NCI-H1105 treated with DMSO at 0.1 percent for 48 hours (cell line): ENCODE measurements at regions not wholly inside any gene's neighbourhood (a gene's known extent, or its start where the extent isn't known, plus 50 kb on each side); places are given as distances from the start of the nearest gene placed in this dataset.
"Not testable (repeated sequence)": the region's sequence is repeated elsewhere in the genome, so short reads cannot be mapped to it uniquely, and the experiment has no call there.

Experiments
- DNase-seq: peaks from one replicate; lab custom pipeline; 2025; lab: John Stamatoyannopoulos, UW

- DNase-seq: peak; percentile 43
Observed at GRCh38 chr2:116510117-116510671, 1304.3 kb upstream of the DDX18 start.

DNA sequence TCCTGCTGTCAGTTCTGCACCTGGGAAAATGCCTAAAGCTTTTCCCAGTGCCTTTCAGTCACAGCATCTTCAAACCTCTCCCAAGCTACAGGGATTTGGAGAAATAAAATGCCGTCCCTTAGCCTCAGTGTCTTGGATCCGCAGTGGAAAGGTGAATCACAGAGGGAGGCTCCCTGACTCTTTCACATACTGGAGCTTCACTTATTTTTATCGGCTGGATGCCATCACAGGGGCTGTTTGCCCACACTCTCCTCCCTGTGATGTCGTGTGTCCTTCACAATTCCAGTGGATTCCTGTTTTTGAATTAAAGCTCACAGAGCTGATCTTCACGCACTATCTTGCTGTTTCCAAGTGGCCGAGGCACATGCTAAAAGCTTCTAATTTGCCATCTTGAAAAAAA, 1303.1 kb upstream of the DDX18 start:
- no peak for DNase-seq

DNA sequence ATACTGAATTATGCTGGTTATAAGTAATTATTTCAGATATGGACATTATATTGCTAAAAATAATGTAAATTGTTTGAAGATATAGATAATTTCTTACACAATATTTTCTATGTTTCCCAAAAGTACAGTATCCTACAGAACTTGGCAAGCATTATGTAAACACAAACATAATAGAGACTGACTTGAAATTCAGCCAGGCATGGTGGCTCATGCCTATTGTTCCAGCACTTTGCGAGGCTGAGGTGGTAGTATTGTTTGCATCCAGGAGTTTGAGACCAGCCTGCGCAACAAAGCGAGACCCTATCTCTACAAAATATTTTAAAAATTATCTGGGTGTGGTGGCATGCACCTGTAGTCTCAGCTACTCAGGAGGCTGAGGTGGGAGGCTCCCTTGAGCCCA, 1300.5 kb upstream of the DDX18 start:
- peak; percentile 65 for DNase-seq

DNA sequence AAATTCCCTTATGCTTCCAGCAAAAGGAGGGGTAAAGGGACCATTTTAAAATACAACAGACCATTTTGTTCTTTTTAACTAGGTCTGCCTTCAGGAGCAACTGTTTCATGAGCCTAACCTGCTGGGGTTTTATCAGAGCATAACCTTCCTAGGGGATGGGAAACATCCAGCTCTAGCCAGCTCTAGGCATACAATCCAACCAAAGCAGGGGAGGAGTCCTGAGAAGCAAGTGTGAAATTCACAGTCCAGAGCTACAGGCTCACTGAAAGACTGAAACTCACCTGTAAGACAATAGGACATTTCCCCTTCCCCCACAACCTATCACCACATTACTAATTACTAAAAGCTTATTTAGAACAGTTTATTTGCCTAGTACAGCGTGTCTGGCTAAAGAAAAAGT, 1296.6 kb upstream of the DDX18 start:
- no peak for DNase-seq

- DNase-seq: no peak
Observed at GRCh38 chr2:116537811-116538210, 1276.7 kb upstream of the DDX18 start.

GRCh38 chr2:116545286-116546068, 1269.0 kb upstream of the DDX18 start:
- DNase-seq: peak; percentile 28

DNA sequence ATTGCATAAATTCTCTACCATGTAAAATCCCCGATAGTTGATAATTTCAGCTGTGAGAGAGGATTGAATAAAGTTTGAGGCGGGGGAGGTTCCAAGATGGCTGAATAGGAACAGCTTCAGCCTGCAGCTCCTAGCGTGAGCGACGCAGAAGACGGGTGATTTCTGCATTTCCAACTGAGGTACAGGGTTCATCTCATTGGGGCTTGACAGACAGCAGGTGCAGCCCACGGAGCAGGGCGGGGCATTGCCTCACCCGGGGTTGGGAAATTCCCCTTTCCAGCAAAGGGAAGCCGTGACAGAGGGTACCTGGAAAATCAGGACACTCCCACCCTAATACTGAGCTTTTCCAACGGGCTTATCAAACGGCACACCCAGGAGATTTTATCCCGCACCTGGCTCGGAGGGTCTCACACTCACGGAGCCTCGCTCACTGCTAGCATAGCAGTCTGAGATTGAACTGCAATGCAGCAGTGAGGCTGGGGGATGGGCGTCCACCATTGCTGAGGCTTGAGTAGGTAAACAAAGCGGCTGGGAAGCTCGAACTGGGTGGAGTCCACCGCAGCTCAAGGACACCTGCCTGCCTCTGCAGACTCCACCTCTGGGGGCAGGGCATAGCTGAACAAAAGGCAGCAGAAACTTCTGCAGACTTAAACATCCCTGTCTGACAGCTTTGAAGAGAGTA, 1261.6 kb upstream of the DDX18 start:
- not testable (repeated sequence) for DNase-seq

DNA sequence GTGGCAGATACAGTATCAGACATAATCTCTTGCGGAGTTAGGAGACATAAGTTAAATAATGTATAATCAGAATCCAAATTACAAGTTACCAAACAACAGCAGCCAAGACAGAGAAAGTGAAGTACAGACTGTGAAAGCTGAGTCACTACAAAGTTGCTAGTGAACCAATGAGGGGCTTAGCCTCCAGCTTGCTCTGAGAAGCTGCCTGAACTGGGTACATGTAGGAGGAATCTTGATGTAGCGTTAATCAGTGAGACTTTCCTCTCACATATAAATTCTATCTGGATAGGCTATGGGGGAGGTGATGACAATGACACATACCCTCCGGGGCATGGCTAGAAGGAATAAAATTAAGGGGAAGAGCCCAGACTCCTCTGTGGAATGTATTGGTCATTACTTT, 1234.3 kb upstream of the DDX18 start:
- DNase-seq: no peak

DNA sequence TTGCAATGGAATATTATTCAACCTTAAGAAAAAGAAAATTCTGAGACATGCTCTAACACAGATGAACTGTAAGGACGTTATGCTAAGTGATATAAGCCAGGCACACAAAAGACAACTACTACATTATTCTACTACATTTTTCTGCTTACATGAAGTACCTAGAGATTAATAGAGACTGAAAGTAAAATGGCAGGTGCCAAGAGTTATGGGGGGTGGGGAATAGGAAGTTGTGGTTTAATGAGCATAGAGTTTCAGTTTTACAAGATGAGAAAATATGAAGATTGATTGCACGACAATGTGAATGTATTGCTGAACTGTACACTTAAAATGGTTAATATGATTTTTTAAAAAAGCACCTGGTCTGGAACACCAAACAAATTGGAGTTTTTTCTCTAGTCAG, 1231.6 kb upstream of the DDX18 start:
- no peak for DNase-seq

GRCh38 chr2:116585669-116586327, 1228.7 kb upstream of the DDX18 start:
- peak; percentile 69 for DNase-seq

DNA sequence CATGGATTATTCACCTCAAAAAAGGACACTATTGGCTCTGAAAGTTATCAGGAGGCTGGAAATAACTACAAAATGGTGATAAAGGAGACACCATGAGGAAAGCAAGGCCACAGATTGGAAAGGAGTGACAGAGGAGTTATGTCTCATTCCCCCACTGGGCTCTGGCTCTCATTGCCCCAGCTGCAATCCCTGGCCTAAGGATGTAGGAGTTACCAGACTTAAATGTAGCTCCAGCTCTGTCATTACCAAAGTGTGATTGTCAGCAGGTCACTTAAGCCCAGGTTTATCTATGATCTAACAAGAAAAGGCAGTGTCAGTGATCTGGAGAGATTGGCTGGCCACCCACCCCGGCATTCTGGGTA, 1228.2 kb upstream of the DDX18 start:
- DNase-seq: no peak
